WTC11 (cell line): ENCODE measurements at regions not wholly inside any gene's neighbourhood (a gene's known extent, or its start where the extent isn't known, plus 50 kb on each side); places are given as distances from the start of the nearest gene placed in this dataset.
"Not testable (repeated sequence)": the region's sequence is repeated elsewhere in the genome, so short reads cannot be mapped to it uniquely, and the experiment has no call there.

Experiments
- ATAC-seq: fragments of 200-7000 bp; cut with Tn5 transposase; 2 replicates; pipeline ENCODE4 v1.10.0; 2021; ENCODE audit warnings: mild to moderate bottlenecking, moderate library complexity
- CTCF ChIA-PET: fragments of 300-600 bp; sonication (Branson Sonifier 250); formaldehyde crosslinking; loops from one replicate; lab custom pipeline; 2021; ENCODE audit warnings: antibody characterized with exemption; lab: Charles Lee
- POLR2A ChIA-PET: fragments of 350-600 bp; sonication (Branson Sonifier 250); formaldehyde crosslinking; loops from one replicate; lab custom pipeline; 2021; ENCODE audit warnings: antibody characterized with exemption; lab: Charles Lee
- DNase-seq: peaks from one replicate; pipeline ENCODE4 v3.0.0; 2021; ENCODE audit warnings: low spot score
- H3K27ac Mint-ChIP-seq: 2 replicates; pipeline ENCODE4 v1.8.0; 2021; ENCODE audit warnings: mixed read lengths
- H3K27me3 Mint-ChIP-seq: 2 replicates; pipeline ENCODE4 v1.8.0; 2021; ENCODE audit warnings: low read depth, mild to moderate bottlenecking, moderate library complexity, mixed read lengths
- H3K36me3 Mint-ChIP-seq: 2 replicates; pipeline ENCODE4 v1.8.0; 2021; ENCODE audit warnings: mixed read lengths
- H3K4me1 Mint-ChIP-seq: 2 replicates; pipeline ENCODE4 v1.8.0; 2022; ENCODE audit warnings: mixed read lengths
- H3K4me3 Mint-ChIP-seq: 2 replicates; pipeline ENCODE4 v1.8.0; 2021; ENCODE audit warnings: mild to moderate bottlenecking, moderate library complexity, mixed read lengths
- H3K9me3 Mint-ChIP-seq: 2 replicates; pipeline ENCODE4 v1.8.0; 2021; ENCODE audit warnings: mixed read lengths
- CBFB ChIP-seq: sonication (generic); formaldehyde crosslinking; IDR thresholded peaks from 2 replicates; pipeline ENCODE4 v1.8.1; 2022; ENCODE audit warnings: mild to moderate bottlenecking, low read depth, missing genetic modification reagents
- CREM ChIP-seq: sonication (generic); formaldehyde crosslinking; IDR thresholded peaks from 2 replicates; pipeline ENCODE4 v1.8.1; 2022; ENCODE audit warnings: mild to moderate bottlenecking, missing genetic modification reagents, moderate library complexity
- ELF4 ChIP-seq: sonication (generic); formaldehyde crosslinking; IDR thresholded peaks from 2 replicates; pipeline ENCODE4 v1.8.1; 2022; ENCODE audit warnings: low read depth, mild to moderate bottlenecking, moderate library complexity, missing genetic modification reagents
- EMX1 ChIP-seq: fragments of 250-450 bp; sonication (Bioruptor Pico); IDR thresholded peaks from 2 replicates; pipeline ENCODE4 v1.8.0; 2021; ENCODE audit warnings: mild to moderate bottlenecking
- FOXJ3 ChIP-seq: sonication (generic); formaldehyde crosslinking; IDR thresholded peaks from 2 replicates; pipeline ENCODE4 v1.9.0; 2021; ENCODE audit warnings: missing genetic modification reagents, mild to moderate bottlenecking, borderline replicate concordance
- FOXP1 ChIP-seq: sonication (generic); formaldehyde crosslinking; IDR thresholded peaks from 2 replicates; pipeline ENCODE4 v1.8.0; 2022; ENCODE audit warnings: missing genetic modification reagents, mild to moderate bottlenecking, moderate library complexity, borderline replicate concordance
- GTF2I ChIP-seq: fragments of 250-450 bp; sonication (Bioruptor Pico); conservative IDR thresholded peaks from 2 replicates; pipeline ENCODE4 v1.4.0; 2021; ENCODE audit warnings: mild to moderate bottlenecking
- HMGA2 ChIP-seq: fragments of 250-450 bp; sonication (Bioruptor Pico); IDR thresholded peaks from 2 replicates; pipeline ENCODE4 v1.4.0; 2021; ENCODE audit warnings: mild to moderate bottlenecking, moderate library complexity
- HMGXB4 ChIP-seq: sonication (generic); formaldehyde crosslinking; IDR thresholded peaks from 2 replicates; pipeline ENCODE4 v1.8.1; 2023; ENCODE audit warnings: mild to moderate bottlenecking, moderate library complexity, missing genetic modification reagents
- KAT7 ChIP-seq: sonication (generic); formaldehyde crosslinking; IDR thresholded peaks from 2 replicates; pipeline ENCODE4 v1.8.1; 2023; ENCODE audit warnings: missing genetic modification reagents, mild to moderate bottlenecking, borderline replicate concordance
- NFATC4 ChIP-seq: fragments of 250-450 bp; sonication (Bioruptor Pico); IDR thresholded peaks from 2 replicates; pipeline ENCODE4 v1.9.0; 2021; ENCODE audit warnings: mild to moderate bottlenecking
- NFE2L1 ChIP-seq: sonication (generic); formaldehyde crosslinking; IDR thresholded peaks from 2 replicates; pipeline ENCODE4 v1.8.1; 2023; ENCODE audit warnings: missing genetic modification reagents
- SOX15 ChIP-seq: fragments of 250-450 bp; sonication (Bioruptor Pico); IDR thresholded peaks from 2 replicates; pipeline ENCODE4 v1.9.0; 2021; ENCODE audit warnings: mild to moderate bottlenecking
- TCF7 ChIP-seq: sonication (generic); formaldehyde crosslinking; IDR thresholded peaks from 2 replicates; pipeline ENCODE4 v1.8.0; 2022; ENCODE audit warnings: mild to moderate bottlenecking, low read depth, missing genetic modification reagents, moderate library complexity
- ZSCAN18 ChIP-seq: fragments of 250-450 bp; sonication (Bioruptor Pico); IDR thresholded peaks from 2 replicates; pipeline ENCODE4 v2.1.2; 2022; ENCODE audit warnings: mild to moderate bottlenecking, moderate library complexity
- TF ChIP-seq, protein P1 (sequence below): fragments of 250-450 bp; sonication (Bioruptor Pico); IDR thresholded peaks from 2 replicates; pipeline ENCODE4 v1.9.0; 2021; ENCODE audit warnings: mild to moderate bottlenecking
- TF ChIP-seq, protein P2 (sequence below): fragments of 250-450 bp; sonication (Bioruptor Pico); IDR thresholded peaks from 2 replicates; pipeline ENCODE4 v1.9.0; 2021; ENCODE audit warnings: mild to moderate bottlenecking, borderline replicate concordance
- TF ChIP-seq, protein P3 (sequence below): sonication (generic); formaldehyde crosslinking; IDR thresholded peaks from 2 replicates; pipeline ENCODE4 v1.8.0; 2023; ENCODE audit warnings: mild to moderate bottlenecking, missing genetic modification reagents
- TF ChIP-seq, protein P4 (sequence below): sonication (generic); formaldehyde crosslinking; IDR thresholded peaks from 2 replicates; pipeline ENCODE4 v1.8.0; 2022; ENCODE audit warnings: mild to moderate bottlenecking, missing genetic modification reagents

DNA sequence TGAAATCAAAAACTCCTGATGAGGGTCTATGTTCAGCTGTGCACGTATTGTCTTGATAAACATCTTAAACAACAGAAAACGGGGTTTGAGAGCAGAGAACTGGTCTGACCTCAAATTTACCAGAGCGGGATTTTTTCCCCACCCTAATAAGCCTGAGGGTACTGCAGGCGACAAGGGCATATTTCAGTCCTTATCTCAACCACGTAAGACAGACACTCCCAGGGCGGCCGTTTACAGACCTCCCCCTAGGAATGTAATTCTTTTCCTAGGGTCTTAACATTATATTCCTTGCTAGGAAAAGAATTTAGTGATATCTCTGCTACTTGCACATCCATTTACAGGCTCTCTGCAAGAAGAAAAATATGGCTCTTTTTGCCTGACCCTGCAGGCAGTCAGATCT lies 1546.6 kb downstream of the FAM181B start:
- DNase-seq, H3K4me1 Mint-ChIP-seq, CTCF ChIA-PET, H3K4me3 Mint-ChIP-seq, ATAC-seq, H3K27ac Mint-ChIP-seq, H3K27me3 Mint-ChIP-seq, POLR2A ChIA-PET: not testable (repeated sequence)
- H3K36me3 Mint-ChIP-seq = peaks cover 22% of the 10 kb centered on the region
- peaks cover 48% of the 10 kb centered on the region for H3K9me3 Mint-ChIP-seq

GRCh38 chr11:81174646-81175330 lies 1558.9 kb downstream of the FAM181B start:
- DNase-seq (no peak), ATAC-seq (no peak)
- no peaks in the 10 kb centered on the region for H3K27me3 Mint-ChIP-seq
- ChIA-PET CTCF (no interaction called here), POLR2A (interaction anchor here (0.8 kb wide), 1 partner anchor 73 kb away, joined by 3 read pairs; no protein-coding TSS in a partner anchor)
- peaks cover 19% of the 10 kb centered on the region for H3K9me3 Mint-ChIP-seq
- no peak overlapping the region for H3K27ac Mint-ChIP-seq
- H3K4me1 Mint-ChIP-seq = peaks cover under 1% of the 10 kb centered on the region; the same call in 1 of the 2 replicates
- H3K4me3 Mint-ChIP-seq = no peak overlapping the region
- H3K36me3 Mint-ChIP-seq = no peaks in the 10 kb centered on the region
- TF ChIP-seq SOX15 (CRISPR knock-in tag) (no peak), HMGA2 (no peak), FOXJ3 (CRISPR knock-in tag) (no peak), KAT7 (CRISPR knock-in tag) (no peak), TCF7 (no peak), HMGXB4 (CRISPR knock-in tag) (no peak), CREM (CRISPR knock-in tag) (no peak), ZSCAN18 (no peak), FOXP1 (CRISPR knock-in tag) (no peak), ELF4 (CRISPR knock-in tag) (no peak), GTF2I (CRISPR knock-in tag) (no peak), CBFB (CRISPR knock-in tag) (no peak), NFATC4 (CRISPR knock-in tag) (no peak), NFE2L1 (CRISPR knock-in tag) (no peak), EMX1 (CRISPR knock-in tag) (no peak)
- TF ChIP-seq, protein P1, sequence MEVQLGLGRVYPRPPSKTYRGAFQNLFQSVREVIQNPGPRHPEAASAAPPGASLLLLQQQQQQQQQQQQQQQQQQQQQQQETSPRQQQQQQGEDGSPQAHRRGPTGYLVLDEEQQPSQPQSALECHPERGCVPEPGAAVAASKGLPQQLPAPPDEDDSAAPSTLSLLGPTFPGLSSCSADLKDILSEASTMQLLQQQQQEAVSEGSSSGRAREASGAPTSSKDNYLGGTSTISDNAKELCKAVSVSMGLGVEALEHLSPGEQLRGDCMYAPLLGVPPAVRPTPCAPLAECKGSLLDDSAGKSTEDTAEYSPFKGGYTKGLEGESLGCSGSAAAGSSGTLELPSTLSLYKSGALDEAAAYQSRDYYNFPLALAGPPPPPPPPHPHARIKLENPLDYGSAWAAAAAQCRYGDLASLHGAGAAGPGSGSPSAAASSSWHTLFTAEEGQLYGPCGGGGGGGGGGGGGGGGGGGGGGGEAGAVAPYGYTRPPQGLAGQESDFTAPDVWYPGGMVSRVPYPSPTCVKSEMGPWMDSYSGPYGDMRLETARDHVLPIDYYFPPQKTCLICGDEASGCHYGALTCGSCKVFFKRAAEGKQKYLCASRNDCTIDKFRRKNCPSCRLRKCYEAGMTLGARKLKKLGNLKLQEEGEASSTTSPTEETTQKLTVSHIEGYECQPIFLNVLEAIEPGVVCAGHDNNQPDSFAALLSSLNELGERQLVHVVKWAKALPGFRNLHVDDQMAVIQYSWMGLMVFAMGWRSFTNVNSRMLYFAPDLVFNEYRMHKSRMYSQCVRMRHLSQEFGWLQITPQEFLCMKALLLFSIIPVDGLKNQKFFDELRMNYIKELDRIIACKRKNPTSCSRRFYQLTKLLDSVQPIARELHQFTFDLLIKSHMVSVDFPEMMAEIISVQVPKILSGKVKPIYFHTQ (CRISPR knock-in tag) = no peak
- TF ChIP-seq, protein P2, sequence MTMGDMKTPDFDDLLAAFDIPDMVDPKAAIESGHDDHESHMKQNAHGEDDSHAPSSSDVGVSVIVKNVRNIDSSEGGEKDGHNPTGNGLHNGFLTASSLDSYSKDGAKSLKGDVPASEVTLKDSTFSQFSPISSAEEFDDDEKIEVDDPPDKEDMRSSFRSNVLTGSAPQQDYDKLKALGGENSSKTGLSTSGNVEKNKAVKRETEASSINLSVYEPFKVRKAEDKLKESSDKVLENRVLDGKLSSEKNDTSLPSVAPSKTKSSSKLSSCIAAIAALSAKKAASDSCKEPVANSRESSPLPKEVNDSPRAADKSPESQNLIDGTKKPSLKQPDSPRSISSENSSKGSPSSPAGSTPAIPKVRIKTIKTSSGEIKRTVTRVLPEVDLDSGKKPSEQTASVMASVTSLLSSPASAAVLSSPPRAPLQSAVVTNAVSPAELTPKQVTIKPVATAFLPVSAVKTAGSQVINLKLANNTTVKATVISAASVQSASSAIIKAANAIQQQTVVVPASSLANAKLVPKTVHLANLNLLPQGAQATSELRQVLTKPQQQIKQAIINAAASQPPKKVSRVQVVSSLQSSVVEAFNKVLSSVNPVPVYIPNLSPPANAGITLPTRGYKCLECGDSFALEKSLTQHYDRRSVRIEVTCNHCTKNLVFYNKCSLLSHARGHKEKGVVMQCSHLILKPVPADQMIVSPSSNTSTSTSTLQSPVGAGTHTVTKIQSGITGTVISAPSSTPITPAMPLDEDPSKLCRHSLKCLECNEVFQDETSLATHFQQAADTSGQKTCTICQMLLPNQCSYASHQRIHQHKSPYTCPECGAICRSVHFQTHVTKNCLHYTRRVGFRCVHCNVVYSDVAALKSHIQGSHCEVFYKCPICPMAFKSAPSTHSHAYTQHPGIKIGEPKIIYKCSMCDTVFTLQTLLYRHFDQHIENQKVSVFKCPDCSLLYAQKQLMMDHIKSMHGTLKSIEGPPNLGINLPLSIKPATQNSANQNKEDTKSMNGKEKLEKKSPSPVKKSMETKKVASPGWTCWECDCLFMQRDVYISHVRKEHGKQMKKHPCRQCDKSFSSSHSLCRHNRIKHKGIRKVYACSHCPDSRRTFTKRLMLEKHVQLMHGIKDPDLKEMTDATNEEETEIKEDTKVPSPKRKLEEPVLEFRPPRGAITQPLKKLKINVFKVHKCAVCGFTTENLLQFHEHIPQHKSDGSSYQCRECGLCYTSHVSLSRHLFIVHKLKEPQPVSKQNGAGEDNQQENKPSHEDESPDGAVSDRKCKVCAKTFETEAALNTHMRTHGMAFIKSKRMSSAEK (CRISPR knock-in tag) = no peak
- TF ChIP-seq, protein P3, sequence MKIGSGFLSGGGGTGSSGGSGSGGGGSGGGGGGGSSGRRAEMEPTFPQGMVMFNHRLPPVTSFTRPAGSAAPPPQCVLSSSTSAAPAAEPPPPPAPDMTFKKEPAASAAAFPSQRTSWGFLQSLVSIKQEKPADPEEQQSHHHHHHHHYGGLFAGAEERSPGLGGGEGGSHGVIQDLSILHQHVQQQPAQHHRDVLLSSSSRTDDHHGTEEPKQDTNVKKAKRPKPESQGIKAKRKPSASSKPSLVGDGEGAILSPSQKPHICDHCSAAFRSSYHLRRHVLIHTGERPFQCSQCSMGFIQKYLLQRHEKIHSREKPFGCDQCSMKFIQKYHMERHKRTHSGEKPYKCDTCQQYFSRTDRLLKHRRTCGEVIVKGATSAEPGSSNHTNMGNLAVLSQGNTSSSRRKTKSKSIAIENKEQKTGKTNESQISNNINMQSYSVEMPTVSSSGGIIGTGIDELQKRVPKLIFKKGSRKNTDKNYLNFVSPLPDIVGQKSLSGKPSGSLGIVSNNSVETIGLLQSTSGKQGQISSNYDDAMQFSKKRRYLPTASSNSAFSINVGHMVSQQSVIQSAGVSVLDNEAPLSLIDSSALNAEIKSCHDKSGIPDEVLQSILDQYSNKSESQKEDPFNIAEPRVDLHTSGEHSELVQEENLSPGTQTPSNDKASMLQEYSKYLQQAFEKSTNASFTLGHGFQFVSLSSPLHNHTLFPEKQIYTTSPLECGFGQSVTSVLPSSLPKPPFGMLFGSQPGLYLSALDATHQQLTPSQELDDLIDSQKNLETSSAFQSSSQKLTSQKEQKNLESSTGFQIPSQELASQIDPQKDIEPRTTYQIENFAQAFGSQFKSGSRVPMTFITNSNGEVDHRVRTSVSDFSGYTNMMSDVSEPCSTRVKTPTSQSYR (CRISPR knock-in tag) = no peak
- TF ChIP-seq, protein P4, sequence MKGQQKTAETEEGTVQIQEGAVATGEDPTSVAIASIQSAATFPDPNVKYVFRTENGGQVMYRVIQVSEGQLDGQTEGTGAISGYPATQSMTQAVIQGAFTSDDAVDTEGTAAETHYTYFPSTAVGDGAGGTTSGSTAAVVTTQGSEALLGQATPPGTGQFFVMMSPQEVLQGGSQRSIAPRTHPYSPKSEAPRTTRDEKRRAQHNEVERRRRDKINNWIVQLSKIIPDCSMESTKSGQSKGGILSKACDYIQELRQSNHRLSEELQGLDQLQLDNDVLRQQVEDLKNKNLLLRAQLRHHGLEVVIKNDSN (CRISPR knock-in tag) = no peak
